Left lung (tissue), 4 donors: ENCODE measurements at regions not wholly inside any gene's neighbourhood (a gene's known extent, or its start where the extent isn't known, plus 50 kb on each side); places are given as distances from the start of the nearest gene placed in this dataset.

Experiments
- ATAC-seq: fragments of 200-7000 bp; cut with Tn5 transposase; one replicate; pipeline ENCODE4 v1.9.1; 2020; ENCODE audit warnings: moderate library complexity
- DNase-seq, 4 donors: peaks; one replicate each; pipeline ENCODE4 v3.0.0-alpha.2; 2013 to 2020
- H3K27ac ChIP-seq, 2 donors: fragments of 200-600 bp; sonication (generic) in 1 of 2; one replicate each; pipeline versions ENCODE4 v1.5.0 to v1.8.0; 2020 to 2021
- H3K27me3 ChIP-seq, 2 donors: fragments of 200-600 bp; sonication (generic) in 1 of 2; one replicate each; pipeline versions ENCODE4 v1.5.0 to v1.8.0; 2020 to 2021
- H3K36me3 ChIP-seq, 2 donors: fragments of 200-600 bp; sonication (generic) in 1 of 2; one replicate each; pipeline versions ENCODE4 v1.5.0 to v1.8.0; 2020 to 2021
- H3K4me1 ChIP-seq, 2 donors: fragments of 200-600 bp; one replicate each; pipeline ENCODE4 v1.8.0; 2021
- H3K4me3 ChIP-seq, 2 donors: fragments of 200-600 bp; sonication (generic) in 1 of 2; one replicate each; pipeline versions ENCODE4 v1.5.0 to v1.8.0; 2020 to 2021; ENCODE audit warnings: mild to moderate bottlenecking in 1 of 2
- H3K9me3 ChIP-seq, 2 donors: fragments of 200-600 bp; sonication (generic) in 1 of 2; one replicate each; pipeline versions ENCODE4 v1.5.0 to v1.8.0; 2020 to 2021
- intact Hi-C, 2 donors: fragments of 100-400 bp; cut with DNase I; formaldehyde crosslinking; loops; one replicate each; pipeline versions ENCODE4 v1.11.2 to v1.14.2; 2022
- microRNA-seq, 2 donors: library from miRNA; unstranded; fragments of <30 nt; microRNA quantifications; one replicate each; pipeline ENCODE4, GENCODE V29; 2019
- TF ChIP-seq, protein P1 (sequence below), 2 donors: fragments of 200-600 bp; sonication (generic) in 1 of 2; IDR thresholded peaks; one replicate each; pipeline versions ENCODE4 v1.5.0 to v1.8.0; 2021; ENCODE audit warnings: antibody characterized with exemption in 2 of 2
- donor health status: DM: no; HTN: yes; CAD: no.
- donor health status: DM: no; HTN: no; CAD: no.

DNA sequence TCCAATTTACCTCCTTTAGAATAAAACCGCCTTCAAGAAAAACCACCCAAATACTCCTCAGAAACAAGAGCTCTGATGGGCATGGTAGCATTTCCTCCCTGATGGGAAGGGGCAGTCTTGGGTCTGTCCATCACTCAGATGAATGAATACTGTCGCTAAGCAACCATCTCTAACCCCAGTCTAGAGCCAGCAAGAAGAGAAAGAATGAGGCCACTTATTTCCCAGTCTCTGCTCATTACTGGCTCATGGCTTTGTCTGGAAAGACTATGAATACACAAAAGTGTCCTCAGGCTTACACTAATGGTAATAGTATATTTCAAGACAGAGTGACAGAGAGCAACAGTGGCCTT, 51.0 kb upstream of the F3 start:
- intact Hi-C loops, result no loop called here
- ATAC-seq (no peak), DNase-seq (no peak)
- H3K27ac ChIP-seq, result no peak overlapping the region
- no peaks in the 10 kb centered on the region for H3K9me3 ChIP-seq
- TF ChIP-seq, protein P1, sequence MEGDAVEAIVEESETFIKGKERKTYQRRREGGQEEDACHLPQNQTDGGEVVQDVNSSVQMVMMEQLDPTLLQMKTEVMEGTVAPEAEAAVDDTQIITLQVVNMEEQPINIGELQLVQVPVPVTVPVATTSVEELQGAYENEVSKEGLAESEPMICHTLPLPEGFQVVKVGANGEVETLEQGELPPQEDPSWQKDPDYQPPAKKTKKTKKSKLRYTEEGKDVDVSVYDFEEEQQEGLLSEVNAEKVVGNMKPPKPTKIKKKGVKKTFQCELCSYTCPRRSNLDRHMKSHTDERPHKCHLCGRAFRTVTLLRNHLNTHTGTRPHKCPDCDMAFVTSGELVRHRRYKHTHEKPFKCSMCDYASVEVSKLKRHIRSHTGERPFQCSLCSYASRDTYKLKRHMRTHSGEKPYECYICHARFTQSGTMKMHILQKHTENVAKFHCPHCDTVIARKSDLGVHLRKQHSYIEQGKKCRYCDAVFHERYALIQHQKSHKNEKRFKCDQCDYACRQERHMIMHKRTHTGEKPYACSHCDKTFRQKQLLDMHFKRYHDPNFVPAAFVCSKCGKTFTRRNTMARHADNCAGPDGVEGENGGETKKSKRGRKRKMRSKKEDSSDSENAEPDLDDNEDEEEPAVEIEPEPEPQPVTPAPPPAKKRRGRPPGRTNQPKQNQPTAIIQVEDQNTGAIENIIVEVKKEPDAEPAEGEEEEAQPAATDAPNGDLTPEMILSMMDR (IDR thresholded peaks at IDR 0.05), result no peak
- H3K36me3 ChIP-seq, result no peaks in the 10 kb centered on the region
- H3K27me3 ChIP-seq, result no peaks in the 10 kb centered on the region
- no peaks in the 10 kb centered on the region for H3K4me1 ChIP-seq
- H3K4me3 ChIP-seq, result no peak overlapping the region

- H3K27me3 ChIP-seq, result no peaks in the 10 kb centered on the region
- no peak overlapping the region for H3K4me3 ChIP-seq
- ATAC-seq (no peak), DNase-seq (no peak)
- TF ChIP-seq, protein P1 (IDR thresholded peaks at IDR 0.05), result no peak
- no peaks in the 10 kb centered on the region for H3K36me3 ChIP-seq
- no peaks in the 10 kb centered on the region for H3K9me3 ChIP-seq
- no peaks in the 10 kb centered on the region for H3K4me1 ChIP-seq
- H3K27ac ChIP-seq, result no peak overlapping the region
- intact Hi-C loops, result no loop called here
Observed at GRCh38 chr1:94591823-94592570, 50.4 kb upstream of the F3 start.

Small RNA genes lying in the stretch of these regions (microRNA-seq; reads per million reads assigned to microRNA genes)
- 0 reads per million in 2 donors for gene MIR378G
